ENCODE measurements at regions not wholly inside any gene's neighbourhood (a gene's known extent, or its start where the extent isn't known, plus 50 kb on each side); places are given as distances from the start of the nearest gene placed in this dataset.

GRCh38 chr18:30819619-30820018, 222.9 kb downstream of the DSC3 start:
- Histone ChIP-seq H3K56ac (replicated peaks; ENCODE audit: insufficient read length, low read depth, low read length) (no peak overlapping the region), H3K4me3 (ENCODE audit: extremely low read depth in 1 of 4, insufficient read depth in 2 of 4, low read depth in 3 of 4, low read length in 4 of 4) (no peak overlapping the region), H3K4ac (replicated peaks; ENCODE audit: insufficient read length, low read depth, low read length) (no peak overlapping the region), H3K23ac (ENCODE audit: insufficient read length) (no peak overlapping the region), H3K36me3 (ENCODE audit: control insufficient read depth in 2 of 4, insufficient read depth in 4 of 4, low read length in 3 of 4) (no peaks in the 10 kb centered on the region), H4K5ac (ENCODE audit: insufficient read length, low read depth, low read length) (no peak overlapping the region), H2BK5ac (ENCODE audit: low read depth, low read length) (no peak overlapping the region), H3K14ac (ENCODE audit: insufficient read length) (no peak overlapping the region), H2BK15ac (ENCODE audit: low read length) (no peak overlapping the region), H4K20me1 (replicated peaks in 1 of 2; ENCODE audit: control insufficient read depth in 1 of 2, insufficient read depth in 2 of 2, low read length in 2 of 2) (no peaks in the 10 kb centered on the region), H3K79me1 (ENCODE audit: low read depth, low read length) (no peaks in the 10 kb centered on the region), H3K4me1 (replicated peaks in 1 of 4; ENCODE audit: control insufficient read depth in 3 of 4, insufficient read depth in 4 of 4, low read length in 3 of 4) (no peaks in the 10 kb centered on the region), H2BK12ac (ENCODE audit: low read depth, low read length) (no peak overlapping the region), H3K27me3 (replicated peaks in 1 of 4; ENCODE audit: control insufficient read depth in 3 of 4, extremely low read depth in 1 of 4, insufficient read depth in 3 of 4, low read length in 3 of 4) (no peaks in the 10 kb centered on the region), H2BK120ac (replicated peaks; ENCODE audit: low read depth, low read length) (no peak overlapping the region), H3K79me2 (ENCODE audit: control insufficient read depth in 1 of 2, insufficient read depth in 2 of 2, low read length in 2 of 2) (no peaks in the 10 kb centered on the region), H2AFZ (ENCODE audit: low read length) (peak overlapping the region; percentile 90), H3K9me3 (ENCODE audit: insufficient read depth in 2 of 2, low read depth in 1 of 2, low read length in 1 of 2) (peaks cover 0 to 3% of the 10 kb centered on the region in 2 experiments; a peak in 1 of 4 replicates), H4K8ac (ENCODE audit: extremely low read depth, insufficient read depth, low read length) (no peak overlapping the region), H2BK20ac (ENCODE audit: low read length) (no peak overlapping the region), H4K91ac (replicated peaks; ENCODE audit: insufficient read length, low read length) (no peak overlapping the region), H3K27ac (ENCODE audit: low read depth, low read length) (no peak overlapping the region), H3K9ac (replicated peaks in 1 of 4; ENCODE audit: extremely low read depth in 1 of 4, low read depth in 3 of 4, low read length in 3 of 4) (no peak overlapping the region), H3K23me2 (ENCODE audit: low read depth, low read length) (no peaks in the 10 kb centered on the region), H2AK5ac (ENCODE audit: low read depth, low read length) (no peak overlapping the region), H3K4me2 (ENCODE audit: insufficient read depth in 1 of 2, low read depth in 2 of 2, low read length in 2 of 2) (no peak overlapping the region), H3K18ac (ENCODE audit: extremely low read depth, low read length) (no peak overlapping the region)
- 95% methylated on average over 7 of the region's 7 CpGs; no CpG with 5 or more reads in 1 of the 2 experiments for WGBS, 2 experiments (ENCODE audit: extremely low coverage in 1 of 2, insufficient coverage in 1 of 2, insufficient read length in 1 of 2, insufficient replicate concordance in 2 of 2, low coverage in 1 of 2, low lambda C conversion rate in 2 of 2, missing lambda C conversion rate in 1 of 2)
- TF ChIP-seq TAF1 (IDR thresholded peaks at IDR 0.05; ENCODE audit: low read depth, low read length): no peak
- no peak for TF ChIP-seq KDM5A (IDR thresholded peaks at IDR 0.05; ENCODE audit: low read length)
- TF ChIP-seq MAFK (IDR thresholded peaks at IDR 0.05; ENCODE audit: low read depth, low read length): no peak
- ChIA-PET CTCF (ENCODE audit: partially characterized antibody) (no interaction called here), POLR2A (ENCODE audit: partially characterized antibody) (no interaction called here)
- DNase-seq (ENCODE audit: low read depth in 1 of 2, low spot score in 2 of 2) (no peak), FAIRE-seq (no peak)
